ENCODE measurements at regions not wholly inside any gene's neighbourhood (a gene's known extent, or its start where the extent isn't known, plus 50 kb on each side); places are given as distances from the start of the nearest gene placed in this dataset.

DNA sequence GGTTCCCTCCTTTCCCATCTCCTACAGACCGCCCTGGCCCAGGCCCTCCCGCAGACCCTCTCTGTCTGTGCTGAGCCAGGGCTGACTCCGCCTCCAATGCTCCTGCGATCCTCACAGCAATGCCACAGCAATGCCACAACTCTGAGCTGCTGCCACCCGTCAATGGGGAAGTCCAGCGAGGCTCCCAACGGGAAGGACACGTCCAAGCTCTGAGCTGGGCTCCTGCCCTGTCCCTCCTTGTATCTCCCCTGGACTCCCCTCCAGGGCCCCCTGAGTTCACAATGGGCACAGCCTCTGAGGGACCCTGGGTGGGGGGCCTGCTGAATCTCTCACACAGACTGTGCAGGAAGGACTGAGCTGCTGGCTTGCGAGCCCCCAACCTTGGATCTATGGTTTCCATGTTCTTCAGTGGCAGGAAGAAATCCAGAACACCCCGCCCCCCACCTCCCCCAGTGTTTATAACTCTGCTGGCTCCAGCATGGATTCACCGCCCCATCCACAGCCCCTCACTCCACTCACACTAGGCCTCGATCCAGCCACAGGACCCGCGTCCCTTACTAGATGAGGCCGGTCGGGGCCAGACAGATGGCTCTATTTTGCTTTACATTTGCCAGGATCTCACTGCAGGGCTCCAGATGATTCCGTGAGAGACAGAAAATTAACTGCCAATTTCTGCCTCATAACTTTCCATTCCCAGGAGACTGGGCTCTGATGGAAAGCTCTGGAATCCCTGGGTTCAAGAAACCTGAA, 338.0 kb downstream of the MATN1 start:
- no peak for DNase-seq (ENCODE audit: low read depth in 1 of 2, low spot score in 1 of 2)
- ATAC-seq: no peak
- TF ChIP-seq EHF (CRISPR knock-in tag; IDR thresholded peaks at IDR 0.05) (no peak), HOXB5 (CRISPR knock-in tag; IDR thresholded peaks at IDR 0.05) (no peak), TP53 (CRISPR knock-in tag; IDR thresholded peaks at IDR 0.05) (no peak), RNF2 (IDR thresholded peaks at IDR 0.05; ENCODE audit: borderline replicate concordance, low read depth) (no peak)
- TF ChIP-seq, protein P1, sequence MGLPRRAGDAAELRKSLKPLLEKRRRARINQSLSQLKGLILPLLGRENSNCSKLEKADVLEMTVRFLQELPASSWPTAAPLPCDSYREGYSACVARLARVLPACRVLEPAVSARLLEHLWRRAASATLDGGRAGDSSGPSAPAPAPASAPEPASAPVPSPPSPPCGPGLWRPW (IDR thresholded peaks at IDR 0.05): no peak
- TF ChIP-seq, protein P2, sequence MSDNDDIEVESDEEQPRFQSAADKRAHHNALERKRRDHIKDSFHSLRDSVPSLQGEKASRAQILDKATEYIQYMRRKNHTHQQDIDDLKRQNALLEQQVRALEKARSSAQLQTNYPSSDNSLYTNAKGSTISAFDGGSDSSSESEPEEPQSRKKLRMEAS (IDR thresholded peaks at IDR 0.05): no peak
- Histone ChIP-seq H3K4me1 (no peaks in the 10 kb centered on the region), H3K4me3 (no peak overlapping the region), H3K9me3 (no peaks in the 10 kb centered on the region), H3K27ac (no peak overlapping the region), H3K4me2 (no peak overlapping the region)
- WGBS (ENCODE audit: missing lambda C conversion rate): 64% methylated on average over 13 of the region's 17 CpGs
- POLR2A ChIA-PET: no interaction called here
- FAIRE-seq: no peak
- CTCF ChIA-PET: no interaction called here

DNA sequence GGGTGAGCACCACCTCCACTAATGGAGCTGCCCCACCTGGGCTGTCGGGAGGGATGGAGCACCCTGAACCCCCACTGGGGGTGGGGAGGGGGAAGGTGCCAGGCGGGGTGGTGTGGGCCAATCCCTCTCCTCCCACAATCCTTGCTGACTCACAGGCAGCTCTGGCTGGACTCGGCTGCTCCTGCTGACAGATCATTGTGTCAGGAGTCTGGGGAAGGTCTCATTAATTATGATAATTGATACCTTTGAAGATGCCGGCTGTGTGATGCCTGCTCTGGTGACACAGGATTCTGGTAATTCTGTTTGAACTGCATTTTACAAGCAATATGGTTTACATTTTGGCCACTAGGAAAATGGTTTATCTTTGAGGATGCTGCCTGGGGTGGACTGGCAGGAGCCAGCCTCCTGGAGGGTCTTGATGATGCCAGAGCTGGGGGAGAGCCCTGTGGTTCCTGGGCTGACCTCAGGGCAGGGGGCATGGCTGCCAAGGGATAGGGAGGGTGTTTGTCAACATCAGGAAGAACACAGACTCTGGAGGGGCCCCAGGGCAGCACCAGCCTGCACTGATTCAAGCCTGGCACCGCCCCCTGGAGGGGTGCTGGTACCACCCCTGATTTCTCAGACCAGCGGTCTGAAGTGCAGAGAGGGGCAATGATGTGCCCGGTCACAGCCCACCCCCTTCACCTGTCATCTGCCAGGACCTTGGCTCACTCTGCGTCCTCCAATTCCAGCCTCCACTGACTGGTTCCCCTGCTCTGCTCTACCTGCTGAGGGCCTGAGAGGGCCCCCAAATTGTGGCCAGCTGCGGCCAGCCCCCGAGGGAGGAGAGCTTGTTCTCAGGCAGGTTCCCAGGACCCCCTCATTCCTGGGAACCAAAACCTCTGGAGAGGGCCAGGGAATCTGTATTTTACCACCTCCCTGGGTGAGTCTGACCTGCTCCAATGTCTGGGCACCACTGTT, 338.8 kb downstream of the MATN1 start:
- Histone ChIP-seq H3K4me3 (no peak overlapping the region), H3K4me1 (no peaks in the 10 kb centered on the region), H3K27ac (no peak overlapping the region), H3K4me2 (no peak overlapping the region), H3K9me3 (no peaks in the 10 kb centered on the region)
- TF ChIP-seq CBX2 (IDR thresholded peaks at IDR 0.05; ENCODE audit: borderline replicate concordance, low read depth) (no peak), ZC3H11A (IDR thresholded peaks at IDR 0.05) (no peak), BHLHE40 (IDR thresholded peaks at IDR 0.05; ENCODE audit: low read depth, low read length) (no peak), KDM1A (IDR thresholded peaks at IDR 0.05; ENCODE audit: low read depth) (no peak), NPAS2 (CRISPR knock-in tag; IDR thresholded peaks at IDR 0.05; ENCODE audit: borderline replicate concordance) (no peak), CBX8 (IDR thresholded peaks at IDR 0.05) (no peak), MYC (IDR thresholded peaks at IDR 0.05; ENCODE audit: borderline replicate concordance, low read length) (no peak), JUN (IDR thresholded peaks at IDR 0.05) (no peak), EHMT2 (IDR thresholded peaks at IDR 0.05; ENCODE audit: low read depth) (no peak), HEYL (CRISPR knock-in tag; IDR thresholded peaks at IDR 0.05) (no peak), TFCP2L1 (CRISPR knock-in tag; IDR thresholded peaks at IDR 0.05) (no peak), CEBPB (IDR thresholded peaks at IDR 0.05) (no peak)
- TF ChIP-seq, protein P3, sequence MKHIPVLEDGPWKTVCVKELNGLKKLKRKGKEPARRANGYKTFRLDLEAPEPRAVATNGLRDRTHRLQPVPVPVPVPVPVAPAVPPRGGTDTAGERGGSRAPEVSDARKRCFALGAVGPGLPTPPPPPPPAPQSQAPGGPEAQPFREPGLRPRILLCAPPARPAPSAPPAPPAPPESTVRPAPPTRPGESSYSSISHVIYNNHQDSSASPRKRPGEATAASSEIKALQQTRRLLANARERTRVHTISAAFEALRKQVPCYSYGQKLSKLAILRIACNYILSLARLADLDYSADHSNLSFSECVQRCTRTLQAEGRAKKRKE (CRISPR knock-in tag; IDR thresholded peaks at IDR 0.05; ENCODE audit: low read depth): no peak
- TF ChIP-seq, protein P4, sequence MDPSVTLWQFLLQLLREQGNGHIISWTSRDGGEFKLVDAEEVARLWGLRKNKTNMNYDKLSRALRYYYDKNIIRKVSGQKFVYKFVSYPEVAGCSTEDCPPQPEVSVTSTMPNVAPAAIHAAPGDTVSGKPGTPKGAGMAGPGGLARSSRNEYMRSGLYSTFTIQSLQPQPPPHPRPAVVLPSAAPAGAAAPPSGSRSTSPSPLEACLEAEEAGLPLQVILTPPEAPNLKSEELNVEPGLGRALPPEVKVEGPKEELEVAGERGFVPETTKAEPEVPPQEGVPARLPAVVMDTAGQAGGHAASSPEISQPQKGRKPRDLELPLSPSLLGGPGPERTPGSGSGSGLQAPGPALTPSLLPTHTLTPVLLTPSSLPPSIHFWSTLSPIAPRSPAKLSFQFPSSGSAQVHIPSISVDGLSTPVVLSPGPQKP (IDR thresholded peaks at IDR 0.05; ENCODE audit: low read depth, low read length): no peak
- TF ChIP-seq, protein P1 (IDR thresholded peaks at IDR 0.05): no peak
- TF ChIP-seq, protein P5, sequence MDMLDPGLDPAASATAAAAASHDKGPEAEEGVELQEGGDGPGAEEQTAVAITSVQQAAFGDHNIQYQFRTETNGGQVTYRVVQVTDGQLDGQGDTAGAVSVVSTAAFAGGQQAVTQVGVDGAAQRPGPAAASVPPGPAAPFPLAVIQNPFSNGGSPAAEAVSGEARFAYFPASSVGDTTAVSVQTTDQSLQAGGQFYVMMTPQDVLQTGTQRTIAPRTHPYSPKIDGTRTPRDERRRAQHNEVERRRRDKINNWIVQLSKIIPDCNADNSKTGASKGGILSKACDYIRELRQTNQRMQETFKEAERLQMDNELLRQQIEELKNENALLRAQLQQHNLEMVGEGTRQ (IDR thresholded peaks at IDR 0.05): no peak
- TF ChIP-seq, protein P6, sequence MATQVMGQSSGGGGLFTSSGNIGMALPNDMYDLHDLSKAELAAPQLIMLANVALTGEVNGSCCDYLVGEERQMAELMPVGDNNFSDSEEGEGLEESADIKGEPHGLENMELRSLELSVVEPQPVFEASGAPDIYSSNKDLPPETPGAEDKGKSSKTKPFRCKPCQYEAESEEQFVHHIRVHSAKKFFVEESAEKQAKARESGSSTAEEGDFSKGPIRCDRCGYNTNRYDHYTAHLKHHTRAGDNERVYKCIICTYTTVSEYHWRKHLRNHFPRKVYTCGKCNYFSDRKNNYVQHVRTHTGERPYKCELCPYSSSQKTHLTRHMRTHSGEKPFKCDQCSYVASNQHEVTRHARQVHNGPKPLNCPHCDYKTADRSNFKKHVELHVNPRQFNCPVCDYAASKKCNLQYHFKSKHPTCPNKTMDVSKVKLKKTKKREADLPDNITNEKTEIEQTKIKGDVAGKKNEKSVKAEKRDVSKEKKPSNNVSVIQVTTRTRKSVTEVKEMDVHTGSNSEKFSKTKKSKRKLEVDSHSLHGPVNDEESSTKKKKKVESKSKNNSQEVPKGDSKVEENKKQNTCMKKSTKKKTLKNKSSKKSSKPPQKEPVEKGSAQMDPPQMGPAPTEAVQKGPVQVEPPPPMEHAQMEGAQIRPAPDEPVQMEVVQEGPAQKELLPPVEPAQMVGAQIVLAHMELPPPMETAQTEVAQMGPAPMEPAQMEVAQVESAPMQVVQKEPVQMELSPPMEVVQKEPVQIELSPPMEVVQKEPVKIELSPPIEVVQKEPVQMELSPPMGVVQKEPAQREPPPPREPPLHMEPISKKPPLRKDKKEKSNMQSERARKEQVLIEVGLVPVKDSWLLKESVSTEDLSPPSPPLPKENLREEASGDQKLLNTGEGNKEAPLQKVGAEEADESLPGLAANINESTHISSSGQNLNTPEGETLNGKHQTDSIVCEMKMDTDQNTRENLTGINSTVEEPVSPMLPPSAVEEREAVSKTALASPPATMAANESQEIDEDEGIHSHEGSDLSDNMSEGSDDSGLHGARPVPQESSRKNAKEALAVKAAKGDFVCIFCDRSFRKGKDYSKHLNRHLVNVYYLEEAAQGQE (IDR thresholded peaks at IDR 0.05): no peak
- ATAC-seq: no peak
- DNase-seq (ENCODE audit: low read depth in 1 of 2, low spot score in 1 of 2): no peak
- ChIA-PET CTCF (no interaction called here), POLR2A (no interaction called here)
- no peak for FAIRE-seq
- WGBS (ENCODE audit: missing lambda C conversion rate): 28% methylated on average over 4 of the region's 10 CpGs
